Spleen (tissue), 11 donors: ENCODE measurements at regions not wholly inside any gene's neighbourhood (a gene's known extent, or its start where the extent isn't known, plus 50 kb on each side); places are given as distances from the start of the nearest gene placed in this dataset.
"Not testable (repeated sequence)": the region's sequence is repeated elsewhere in the genome, so short reads cannot be mapped to it uniquely, and the experiment has no call there.

Experiments used
- DNase-seq: peaks from one replicate; pipeline ENCODE4 v3.0.0-alpha.2; 2020
- H3K27ac ChIP-seq, 8 donors: fragments of 200-600 bp; sonication (generic) in 7 of 8; 1 replicate in 4 of 8; 2 replicates in 4 of 8; pipeline versions ENCODE4 v1.5.0 to v1.8.0; 2016 to 2021; ENCODE audit warnings: inconsistent platforms in 4 of 8, mild to moderate bottlenecking in 4 of 8, moderate library complexity in 1 of 8
- H3K27me3 ChIP-seq, 7 donors: fragments of 200-600 bp; sonication (generic) in 6 of 7; replicated peaks in 1 of 7; 1 replicate in 4 of 7; 2 replicates in 3 of 7; pipeline versions ENCODE4 v1.5.0 to v1.8.0; 2016 to 2021; ENCODE audit warnings: inconsistent platforms in 3 of 7, mild to moderate bottlenecking in 1 of 7
- H3K36me3 ChIP-seq, 6 donors: fragments of 200-600 bp; sonication (generic) in 5 of 6; 1 replicate in 4 of 6; 2 replicates in 2 of 6; pipeline versions ENCODE4 v1.5.0 to v1.8.0; 2016 to 2021; ENCODE audit warnings: inconsistent platforms in 2 of 6
- H3K4me1 ChIP-seq, 6 donors: fragments of 200-600 bp; sonication (generic) in 5 of 6; 1 replicate in 3 of 6; 2 replicates in 3 of 6; pipeline versions ENCODE4 v1.5.0 to v1.8.0; 2016 to 2021; ENCODE audit warnings: inconsistent platforms in 3 of 6
- H3K4me3 ChIP-seq, 8 donors: fragments of 200-600 bp; sonication (generic) in 7 of 8; 1 replicate in 4 of 8; 2 replicates in 4 of 8; pipeline versions ENCODE4 v1.5.0 to v1.8.0; 2016 to 2021; ENCODE audit warnings: inconsistent platforms in 4 of 8, mild to moderate bottlenecking in 4 of 8, moderate library complexity in 2 of 8
- H3K9me3 ChIP-seq, 8 donors: fragments of 200-600 bp; sonication (generic) in 7 of 8; 1 replicate in 4 of 8; 2 replicates in 4 of 8; pipeline versions ENCODE4 v1.5.0 to v1.8.0; 2016 to 2021; ENCODE audit warnings: inconsistent platforms in 4 of 8
- POLR2A ChIP-seq, 3 donors: fragments of 450-650 bp; IDR thresholded peaks; one replicate each; pipeline ENCODE4 v1.5.1; 2017; ENCODE audit warnings: antibody characterized with exemption in 3 of 3, mild to moderate bottlenecking in 1 of 3
- POLR2AphosphoS5 ChIP-seq, 3 donors: sonication (generic); formaldehyde crosslinking; IDR thresholded peaks; one replicate each; pipeline ENCODE4 v1.5.1; 2017; ENCODE audit warnings: antibody characterized with exemption in 3 of 3
- WGBS, 5 donors: extraction: QIAGEN DNeasy Blood & Tissue Kit in 3 of 5; methylation state at CpG; one replicate each; pipeline versions ENCODE4 v1.1.5 to v1.1.7; 2013 to 2018; 5-methylcytosine and 5-hydroxymethylcytosine counted together
- intact Hi-C: fragments of 100-400 bp; cut with DNase I; formaldehyde crosslinking; loops from one replicate; pipeline ENCODE4 v1.15.0; 2023; ENCODE audit warnings: low total_unique reads
- TF ChIP-seq, protein P1 (sequence below), 11 experiments: fragments of 200-600 bp in 7 of 11; fragments of 450-650 bp in 4 of 11; sonication (generic) in 4 of 11; IDR thresholded peaks in 8 of 11; conservative IDR thresholded peaks in 3 of 11; 1 replicate in 7 of 11; 2 replicates in 4 of 11; pipeline versions ENCODE4 v1.4.0 to v1.8.0; 2016 to 2021; ENCODE audit warnings: antibody characterized with exemption in 11 of 11, inconsistent platforms in 4 of 11, mild to moderate bottlenecking in 1 of 11
- donor health status: healthy with polysubstance abuse.
- donor health status: DM: no; HTN: no; CAD: no; lungs with moderate emphysema.
- donor health status: DM: no; HTN: no; CAD: no.
- donor health status: Bipolar disorder and iron deficiency.
- donor health status: healthy.
- donor health status: DM: no; HTN: no; CAD: no.
- donor health status: DM: yes; HTN: yes; CAD: no.

DNA sequence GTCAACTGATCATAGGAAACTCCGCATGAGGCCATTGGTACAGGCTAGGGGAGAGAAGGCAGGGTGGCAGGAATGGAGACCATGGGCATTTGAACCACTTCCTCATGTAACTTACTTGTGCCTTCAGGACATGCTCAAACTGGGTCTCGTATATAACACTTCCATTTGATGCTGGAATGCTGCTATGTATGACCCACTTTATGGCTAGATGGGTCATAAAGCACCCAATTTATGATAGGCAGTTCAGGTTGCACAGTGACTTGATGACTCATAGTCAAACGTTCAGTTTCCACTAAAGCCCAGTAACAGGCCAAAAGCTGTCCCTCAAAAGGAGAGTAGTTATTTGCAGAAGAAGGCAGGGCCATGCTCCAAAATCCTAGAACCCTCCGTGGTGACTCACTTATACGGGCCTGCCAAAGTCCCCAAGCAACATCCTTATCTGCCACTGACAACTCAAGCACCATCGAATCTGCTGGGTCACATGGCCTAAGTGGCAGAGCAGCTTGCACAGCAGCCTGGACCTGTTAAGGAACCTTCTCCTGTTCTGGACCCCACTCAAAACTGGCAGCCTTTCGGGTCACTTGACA lies 236.4 kb downstream of the ZC4H2 start:
- Histone ChIP-seq H3K4me3 (no peak overlapping the region), H3K27me3 (no peaks in the 10 kb centered on the region), H3K27ac (no peak overlapping the region), H3K9me3 (no peaks in the 10 kb centered on the region), H3K36me3 (no peaks in the 10 kb centered on the region), H3K4me1 (no peaks in the 10 kb centered on the region)
- DNase-seq = no peak
- 67 to 89% (median 77%) methylated on average over 5 to 7 of the region's 7 CpGs for WGBS, 5 donors
- intact Hi-C loops = no loop called here
- TF ChIP-seq, protein P1, sequence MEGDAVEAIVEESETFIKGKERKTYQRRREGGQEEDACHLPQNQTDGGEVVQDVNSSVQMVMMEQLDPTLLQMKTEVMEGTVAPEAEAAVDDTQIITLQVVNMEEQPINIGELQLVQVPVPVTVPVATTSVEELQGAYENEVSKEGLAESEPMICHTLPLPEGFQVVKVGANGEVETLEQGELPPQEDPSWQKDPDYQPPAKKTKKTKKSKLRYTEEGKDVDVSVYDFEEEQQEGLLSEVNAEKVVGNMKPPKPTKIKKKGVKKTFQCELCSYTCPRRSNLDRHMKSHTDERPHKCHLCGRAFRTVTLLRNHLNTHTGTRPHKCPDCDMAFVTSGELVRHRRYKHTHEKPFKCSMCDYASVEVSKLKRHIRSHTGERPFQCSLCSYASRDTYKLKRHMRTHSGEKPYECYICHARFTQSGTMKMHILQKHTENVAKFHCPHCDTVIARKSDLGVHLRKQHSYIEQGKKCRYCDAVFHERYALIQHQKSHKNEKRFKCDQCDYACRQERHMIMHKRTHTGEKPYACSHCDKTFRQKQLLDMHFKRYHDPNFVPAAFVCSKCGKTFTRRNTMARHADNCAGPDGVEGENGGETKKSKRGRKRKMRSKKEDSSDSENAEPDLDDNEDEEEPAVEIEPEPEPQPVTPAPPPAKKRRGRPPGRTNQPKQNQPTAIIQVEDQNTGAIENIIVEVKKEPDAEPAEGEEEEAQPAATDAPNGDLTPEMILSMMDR (IDR thresholded peaks at IDR 0.05 in 8 of 11, conservative IDR thresholded peaks at IDR 0.05 in 3 of 11) = no peak
- TF ChIP-seq POLR2AphosphoS5 (IDR thresholded peaks at IDR 0.05) (no peak), POLR2A (IDR thresholded peaks at IDR 0.05) (no peak)

DNA sequence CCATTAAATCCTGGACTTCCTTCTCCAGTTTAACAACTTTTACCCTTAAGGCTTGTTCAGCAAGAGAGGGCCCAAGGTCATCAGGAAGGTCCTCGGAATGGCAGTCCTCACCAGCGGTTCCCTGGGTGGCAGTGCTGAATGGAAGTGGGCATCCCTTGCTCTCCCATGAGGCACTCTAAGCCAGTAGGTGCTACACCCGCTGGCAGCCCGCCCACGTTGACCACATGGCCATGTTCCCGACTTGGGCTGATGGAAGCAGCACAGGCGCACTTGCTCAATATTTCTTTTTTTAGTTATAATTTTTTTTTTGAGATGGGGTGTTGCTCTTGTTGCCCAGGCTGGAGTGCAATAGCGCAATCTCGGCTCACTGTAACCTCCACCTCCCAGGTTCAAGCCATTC lies 277.9 kb downstream of the ZC4H2 start:
- Histone ChIP-seq H3K4me3 (no peak overlapping the region), H3K4me1 (no peaks in the 10 kb centered on the region), H3K9me3 (peaks cover 0 to 46% (median 11%) of the 10 kb centered on the region in 8 donors), H3K27me3 (no peaks in the 10 kb centered on the region), H3K36me3 (no peaks in the 10 kb centered on the region), H3K27ac (no peak overlapping the region)
- WGBS, 5 donors = 77 to 90% (median 82%) methylated on average over 6 to 9 of the region's 9 CpGs
- intact Hi-C loops = no loop called here
- TF ChIP-seq, protein P1 (IDR thresholded peaks at IDR 0.05 in 8 of 11, conservative IDR thresholded peaks at IDR 0.05 in 3 of 11) = no peak
- TF ChIP-seq POLR2A (IDR thresholded peaks at IDR 0.05) = no peak
- no peak for TF ChIP-seq POLR2AphosphoS5 (IDR thresholded peaks at IDR 0.05)
- no peak for DNase-seq

DNA sequence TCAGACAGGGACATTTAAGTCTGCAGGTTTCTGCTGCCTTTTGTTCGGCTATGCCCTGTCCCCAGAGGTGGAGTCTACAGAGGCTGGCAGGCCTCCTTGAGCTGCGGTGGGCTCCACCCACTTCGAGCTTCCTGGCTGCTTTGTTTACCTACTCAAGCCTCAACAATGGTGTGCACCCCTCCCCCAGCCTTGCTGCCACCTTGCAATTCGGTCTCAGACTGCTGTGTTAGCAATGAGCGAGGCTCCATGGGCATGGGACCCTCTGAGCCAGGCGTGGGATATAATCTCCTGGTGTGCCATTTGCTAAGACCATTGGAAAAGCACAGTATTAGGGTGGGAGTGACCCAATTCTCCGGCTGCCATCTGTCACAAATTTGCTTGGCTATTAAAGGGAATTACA lies 280.9 kb downstream of the ZC4H2 start:
- H3K4me1 ChIP-seq, H3K27ac ChIP-seq, DNase-seq, H3K4me3 ChIP-seq, H3K36me3 ChIP-seq, H3K27me3 ChIP-seq, intact Hi-C loops: not testable (repeated sequence)
- 56 to 83% (median 69%) methylated on average over 1 to 7 of the region's 7 CpGs for WGBS, 5 donors
- peaks cover 0 to 23% (median 6%) of the 10 kb centered on the region in 8 donors for H3K9me3 ChIP-seq

DNA sequence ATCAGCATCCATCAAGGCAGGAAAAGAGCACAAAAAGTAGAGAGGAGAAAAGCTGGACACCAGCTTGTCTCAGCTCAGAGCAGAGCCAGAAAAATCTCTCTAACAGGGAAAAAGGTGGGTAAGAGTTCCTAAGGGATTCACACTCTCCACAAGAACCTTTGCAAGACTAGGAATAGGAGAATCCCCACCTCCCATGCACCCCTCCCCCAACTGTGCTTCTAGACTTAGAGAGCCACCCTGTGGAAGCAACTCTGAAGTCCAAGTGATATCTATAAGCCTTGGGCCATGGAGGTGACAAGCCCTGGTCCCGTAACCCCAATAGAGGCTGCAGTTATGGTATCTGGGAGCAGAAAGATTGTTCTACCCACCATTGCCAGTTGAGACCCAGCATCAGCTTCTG lies 267.6 kb upstream of the MTMR8 start:
- no peaks in the 10 kb centered on the region for H3K36me3 ChIP-seq
- intact Hi-C loops = no loop called here
- peaks cover 0 to 26% (median 11%) of the 10 kb centered on the region in 8 donors for H3K9me3 ChIP-seq
- DNase-seq = no peak
- 92 to 97% (median 96%) methylated on average over 1 of the region's 1 CpG; no CpG with 5 or more reads in 2 of the 5 donors for WGBS, 5 donors
- no peaks in the 10 kb centered on the region for H3K4me1 ChIP-seq
- TF ChIP-seq POLR2AphosphoS5 (IDR thresholded peaks at IDR 0.05) (no peak), POLR2A (IDR thresholded peaks at IDR 0.05) (no peak)
- no peak overlapping the region for H3K27ac ChIP-seq
- peaks cover 0 to 17% (median 0%) of the 10 kb centered on the region in 7 donors for H3K27me3 ChIP-seq
- H3K4me3 ChIP-seq = no peak overlapping the region

DNA sequence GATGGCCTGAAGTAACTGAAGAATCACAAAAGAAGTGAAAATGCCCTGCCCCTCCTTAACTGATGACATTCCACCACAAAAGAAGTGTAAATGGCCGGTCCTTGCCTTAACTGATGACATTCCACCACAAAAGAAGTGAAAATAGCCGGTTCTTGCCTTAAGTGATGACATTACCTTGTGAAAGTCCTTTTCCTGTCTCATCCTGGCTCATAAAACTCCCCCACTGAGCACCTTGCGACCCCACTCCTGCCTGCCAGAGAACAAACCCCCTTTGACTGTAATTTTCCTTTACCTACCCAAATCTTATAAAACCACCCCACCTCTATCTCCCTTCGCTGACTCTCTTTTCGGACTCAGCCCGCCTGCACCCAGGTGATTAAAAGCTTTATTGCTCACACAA lies 262.0 kb upstream of the MTMR8 start:
- peaks cover 0 to 26% (median 11%) of the 10 kb centered on the region in 8 donors for H3K9me3 ChIP-seq
- H3K27ac ChIP-seq, intact Hi-C loops, H3K4me3 ChIP-seq, DNase-seq, H3K27me3 ChIP-seq, H3K4me1 ChIP-seq, H3K36me3 ChIP-seq: not testable (repeated sequence)
- 31 to 47% (median 39%) methylated on average over 6 of the region's 6 CpGs for WGBS, 5 donors

DNA sequence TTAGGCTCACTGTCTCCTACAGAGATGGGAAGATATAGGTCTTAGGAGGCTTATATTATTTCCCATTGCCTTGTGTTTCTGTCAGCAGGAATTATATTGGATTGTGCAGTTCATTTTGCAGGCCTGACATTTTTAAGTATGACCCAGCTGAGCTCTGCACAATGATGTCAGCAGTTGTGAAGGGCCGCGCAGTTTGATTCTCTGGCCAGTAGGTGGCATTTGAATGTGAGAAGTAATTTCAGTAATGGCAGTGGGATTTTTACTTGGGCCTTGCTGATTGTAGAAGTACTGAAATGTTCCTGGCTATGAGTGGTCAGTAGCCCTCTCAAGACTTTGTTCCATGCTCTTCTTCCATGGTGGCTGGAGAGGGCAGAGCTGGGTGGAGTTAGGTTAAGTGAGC lies 247.2 kb upstream of the MTMR8 start:
- TF ChIP-seq, protein P1 (IDR thresholded peaks at IDR 0.05 in 8 of 11, conservative IDR thresholded peaks at IDR 0.05 in 3 of 11) = peak in 1 of 11 experiments; percentile 16
- TF ChIP-seq POLR2A (IDR thresholded peaks at IDR 0.05) = no peak
- no peak for TF ChIP-seq POLR2AphosphoS5 (IDR thresholded peaks at IDR 0.05)
- no peaks in the 10 kb centered on the region for H3K4me1 ChIP-seq
- no peaks in the 10 kb centered on the region for H3K36me3 ChIP-seq
- H3K27ac ChIP-seq = no peak overlapping the region
- 52 to 100% (median 85%) methylated on average over 2 of the region's 2 CpGs for WGBS, 5 donors
- intact Hi-C loops = no loop called here
- H3K4me3 ChIP-seq = no peak overlapping the region
- no peak for DNase-seq
- H3K9me3 ChIP-seq = peaks cover 0 to 22% (median 6%) of the 10 kb centered on the region in 8 donors
- H3K27me3 ChIP-seq = no peaks in the 10 kb centered on the region
